Right renal pelvis (tissue), 4 donors: ENCODE measurements at regions not wholly inside any gene's neighbourhood (a gene's known extent, or its start where the extent isn't known, plus 50 kb on each side); places are given as distances from the start of the nearest gene placed in this dataset.

Experiments used
- DNase-seq, 4 donors: peaks; one replicate each; pipeline ENCODE4 v3.0.0-alpha.2; 2013; ENCODE audit warnings: low read depth in 4 of 4, low spot score in 3 of 4, missing footprints in 1 of 4

DNA sequence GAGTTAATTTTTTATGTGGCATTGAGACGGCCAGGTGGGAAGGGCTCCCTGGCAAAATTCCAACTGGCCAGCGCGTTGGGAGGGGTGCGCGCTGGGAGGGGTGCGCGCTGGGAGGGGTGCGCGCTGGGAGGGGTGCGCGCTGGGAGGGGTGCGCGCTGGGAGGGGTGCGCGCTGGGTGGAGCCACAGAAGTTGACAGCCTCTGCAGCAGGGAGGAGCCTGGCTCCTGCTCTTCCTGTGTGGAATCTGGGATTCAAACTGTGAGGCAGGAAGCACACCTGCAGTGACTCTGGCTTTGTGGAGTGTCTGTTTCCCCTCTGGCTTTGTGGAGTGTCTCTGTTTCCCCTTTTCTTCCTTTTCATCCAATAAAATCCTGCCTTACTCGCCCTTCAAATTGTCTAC is 147.9 kb upstream of the CBLN2 start:
- no peak for DNase-seq

DNA sequence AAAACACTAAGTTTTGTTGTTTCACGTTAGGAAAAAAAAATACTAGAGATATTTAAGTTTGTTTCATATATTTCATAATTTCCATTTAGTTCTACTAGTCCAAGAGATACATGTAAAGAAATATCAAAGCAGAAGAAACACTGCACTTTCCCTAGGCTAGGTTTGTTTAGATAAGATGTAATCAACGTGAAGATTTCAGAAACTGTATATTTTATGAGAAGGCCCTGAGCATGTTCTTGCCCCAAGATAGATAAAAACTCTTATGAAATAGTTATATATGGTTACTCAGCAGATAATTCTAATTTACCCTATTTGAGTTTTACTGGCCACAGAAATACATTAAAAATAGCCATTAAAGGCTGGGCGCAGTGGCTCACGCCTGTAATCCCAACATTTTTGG is 143.6 kb upstream of the CBLN2 start:
- DNase-seq: no peak

DNA sequence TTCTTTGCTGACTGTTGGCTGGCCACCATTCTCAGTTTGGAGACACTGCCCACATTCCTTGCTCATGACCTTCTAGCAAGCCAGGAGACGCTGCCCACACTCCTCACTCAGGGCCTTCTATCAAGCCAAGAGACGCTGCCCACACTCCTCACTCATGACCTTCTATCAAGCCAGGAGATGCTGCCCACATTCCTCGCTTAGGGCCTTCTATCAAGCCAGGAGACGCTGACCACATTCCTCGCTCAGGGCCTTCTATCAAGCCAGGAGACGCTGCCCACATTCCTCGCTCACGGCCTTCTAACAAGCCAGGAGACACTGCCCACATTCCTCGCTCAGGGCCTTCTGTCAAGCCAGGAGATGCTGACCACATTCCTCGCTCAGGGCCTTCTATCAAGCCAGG is 131.3 kb upstream of the CBLN2 start:
- no peak for DNase-seq

DNA sequence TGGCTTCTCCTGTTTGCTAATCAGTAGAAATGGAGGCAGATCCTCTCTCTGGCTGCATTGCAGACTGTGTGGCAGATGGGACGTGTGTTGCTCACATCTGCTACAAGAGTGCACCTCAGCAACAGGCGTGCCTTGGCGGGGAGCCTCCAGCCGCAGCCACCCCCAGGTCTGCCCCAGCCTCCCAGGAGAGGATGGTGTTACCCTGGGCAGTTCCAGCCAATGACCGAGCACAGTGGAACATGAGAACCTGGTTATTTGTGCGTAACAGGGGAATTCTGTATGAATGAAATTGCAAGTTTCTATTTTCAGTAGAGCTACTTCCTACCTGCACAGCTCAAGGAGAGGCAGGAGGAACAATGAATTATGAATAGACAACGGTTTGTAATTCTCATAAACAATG is 130.6 kb upstream of the CBLN2 start:
- no peak for DNase-seq

DNA sequence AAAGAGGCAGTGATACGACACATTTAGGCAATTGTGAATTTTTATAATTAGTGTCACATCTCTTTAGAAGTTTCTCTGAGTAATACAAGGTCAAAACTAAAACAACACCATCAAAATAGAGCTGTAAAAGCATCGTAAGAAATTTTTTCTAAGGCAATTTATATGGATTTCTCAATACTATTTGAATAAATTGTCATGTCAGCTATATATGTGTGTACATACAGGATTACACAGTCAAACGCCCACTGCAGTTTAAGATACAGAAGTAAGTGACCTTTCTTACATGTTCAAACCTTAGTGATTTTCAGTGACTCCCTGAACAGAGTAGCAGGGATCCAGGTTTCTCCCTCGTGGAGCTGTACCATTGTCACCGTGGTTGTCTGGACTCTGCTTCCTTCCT is 129.1 kb upstream of the CBLN2 start:
- DNase-seq: no peak

DNA sequence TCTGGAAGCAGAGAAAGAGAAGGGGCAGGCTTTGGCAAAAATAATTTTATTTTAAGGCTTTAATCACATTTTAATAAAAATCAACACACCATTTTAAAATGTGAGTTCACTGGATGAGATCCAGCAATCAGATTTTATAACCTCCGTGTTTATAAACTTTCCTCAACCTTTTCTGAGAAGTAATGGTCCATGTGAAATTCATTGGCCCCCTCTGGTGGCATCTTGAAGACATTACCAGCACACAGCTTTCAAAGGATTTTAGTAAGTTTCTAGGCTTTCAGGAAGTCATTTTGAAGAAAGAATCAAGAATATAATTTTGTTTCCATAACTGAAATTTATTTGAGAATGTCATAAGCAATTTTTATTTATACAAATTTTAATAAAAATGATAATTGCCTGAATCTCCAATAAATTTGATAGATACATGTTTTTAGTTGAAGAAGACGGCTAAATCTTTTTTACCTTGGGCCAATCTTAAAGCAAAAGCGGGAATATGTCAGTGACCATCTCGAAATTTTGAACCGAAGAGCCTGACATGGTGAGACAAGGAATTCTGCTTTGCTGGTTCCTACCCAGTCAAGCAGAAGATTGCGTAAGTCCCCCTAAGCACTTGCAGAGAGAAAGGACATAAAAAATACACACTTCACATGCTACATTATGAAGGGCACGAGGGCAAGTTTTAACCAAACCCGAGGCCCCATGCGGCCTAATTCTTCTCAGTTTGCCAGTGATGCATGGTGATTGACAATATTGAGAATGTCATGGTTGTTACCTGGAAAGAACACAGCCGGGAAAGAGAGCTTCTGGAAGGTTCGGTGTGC is 128.4 kb upstream of the CBLN2 start:
- peak in 3 of 4 donors; percentile 16 to 35 (median 25) for DNase-seq

DNA sequence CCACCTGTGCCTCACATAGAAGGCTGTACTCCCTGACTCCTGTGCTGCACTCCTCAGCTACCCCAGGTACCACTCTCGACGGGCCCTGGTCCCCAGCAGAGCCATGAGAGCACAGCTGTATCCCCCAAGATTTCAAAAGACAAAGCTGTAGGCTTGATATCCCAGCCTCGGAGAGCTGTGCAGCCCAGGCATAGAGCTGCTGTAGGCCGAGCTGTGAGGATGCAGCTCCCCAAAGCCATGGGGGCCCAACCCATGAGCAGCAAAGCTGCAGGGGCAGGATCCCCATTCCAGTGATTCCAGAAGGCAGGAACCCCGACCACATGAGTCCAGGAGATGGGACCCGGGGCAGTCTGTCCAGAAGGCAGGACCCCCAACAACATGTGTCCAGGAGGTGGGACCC is 123.8 kb upstream of the CBLN2 start:
- DNase-seq: no peak

DNA sequence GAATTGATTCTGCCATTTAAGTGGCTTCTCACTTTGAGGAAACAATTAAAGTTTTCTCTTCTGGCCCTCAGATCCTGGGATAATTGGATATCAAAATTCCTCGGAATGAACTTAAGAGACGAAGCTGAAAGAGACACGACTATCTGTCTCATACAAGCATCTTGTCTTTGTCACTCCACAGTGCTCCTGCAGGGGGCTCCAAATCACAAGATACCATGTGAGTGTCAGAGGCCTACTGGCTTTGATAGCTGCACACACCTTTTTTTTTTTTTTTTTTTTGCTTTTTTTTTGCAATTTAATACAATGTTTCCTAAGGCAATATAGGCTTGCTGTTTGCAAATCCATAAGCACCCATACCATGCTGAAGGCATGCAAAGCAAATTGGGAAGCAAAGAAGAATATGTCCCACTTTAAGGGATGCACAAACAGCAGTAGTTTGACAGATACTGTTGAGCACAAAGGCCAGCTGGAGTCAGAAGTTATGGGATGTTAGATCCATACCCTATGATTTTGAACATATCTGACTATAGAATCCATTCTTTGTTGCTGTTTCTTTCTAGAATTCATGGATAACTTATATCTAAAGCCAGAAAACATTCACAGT is 109.0 kb upstream of the CBLN2 start:
- peak; percentile 12 to 26 (median 20) for DNase-seq

DNA sequence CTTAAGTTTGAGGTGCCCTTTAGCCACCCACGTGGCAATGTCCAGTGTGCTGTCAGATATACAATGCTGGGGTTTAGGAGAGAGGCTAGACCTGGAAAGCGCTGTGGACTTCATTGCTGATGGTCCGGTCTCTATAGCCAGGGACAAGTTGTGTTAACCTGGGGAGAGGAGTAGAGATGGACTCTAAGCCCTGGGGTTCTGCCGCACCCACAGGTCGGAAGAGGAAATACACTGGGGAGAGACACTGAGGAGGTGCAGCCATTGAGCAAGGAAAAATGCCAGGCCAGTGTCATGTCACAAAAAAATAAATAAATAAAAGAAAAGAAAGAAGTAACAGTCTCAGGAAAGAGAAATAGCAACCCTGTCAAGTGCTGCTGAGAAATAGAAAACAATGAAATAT is 106.9 kb upstream of the CBLN2 start:
- no peak for DNase-seq

DNA sequence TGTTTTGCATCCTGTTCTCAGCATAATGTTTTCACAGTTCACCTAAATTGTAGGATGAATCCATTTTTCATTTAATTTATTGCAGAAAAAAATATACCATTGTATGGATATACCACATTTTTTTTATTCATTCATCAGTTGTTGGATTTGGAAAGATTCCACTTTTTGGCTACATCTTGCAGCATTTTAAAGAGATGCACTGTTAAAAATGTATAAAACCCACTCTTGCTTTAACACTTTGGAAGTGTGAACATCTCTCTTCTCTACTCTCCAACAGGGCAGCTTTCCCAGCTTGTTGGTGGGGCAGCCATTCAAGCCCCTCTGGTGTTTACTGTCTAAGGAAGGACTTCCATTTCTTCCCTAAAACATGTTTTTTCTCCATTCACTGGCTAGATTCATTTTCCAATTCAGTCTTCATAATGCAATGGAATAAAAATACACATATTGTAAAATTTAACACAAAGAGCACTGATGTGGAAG is 104.4 kb upstream of the CBLN2 start:
- DNase-seq: no peak

DNA sequence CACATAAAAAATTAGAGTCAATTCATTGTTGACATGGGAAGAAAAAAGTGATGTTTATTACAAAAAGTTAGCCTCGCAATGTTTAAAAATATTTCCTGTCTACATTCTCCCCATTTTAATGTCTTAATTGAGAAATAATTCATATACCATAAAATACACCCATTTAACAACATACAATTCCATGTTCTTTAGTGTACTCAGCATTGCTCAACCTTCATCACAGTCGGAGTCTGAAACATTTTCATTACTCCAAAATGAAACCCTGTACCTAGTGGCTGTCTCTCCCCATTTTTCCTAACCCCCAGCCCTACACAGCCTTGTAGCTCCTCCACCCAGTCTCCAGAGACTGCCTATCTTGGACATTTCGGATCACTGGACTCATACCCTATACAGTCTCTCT is 103.9 kb upstream of the CBLN2 start:
- no peak for DNase-seq

DNA sequence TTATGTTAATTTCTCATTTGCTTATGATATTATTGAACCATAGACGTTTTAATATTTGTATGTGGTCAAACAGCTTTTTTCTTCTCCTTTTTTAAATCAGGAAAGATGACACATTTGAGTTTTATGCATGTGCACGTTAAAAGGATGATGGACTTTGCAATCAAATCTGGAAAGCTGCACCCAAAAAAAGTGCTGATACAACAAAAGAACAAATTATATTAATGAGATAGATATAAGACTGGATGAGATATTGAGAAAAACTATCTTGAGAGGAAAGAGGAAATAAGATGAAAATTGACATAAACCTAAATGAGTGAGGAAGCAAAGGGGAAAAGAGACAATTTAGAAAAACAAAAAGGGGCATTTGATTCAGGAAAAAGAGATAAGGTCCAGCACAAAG is 96.4 kb upstream of the CBLN2 start:
- DNase-seq: no peak

DNA sequence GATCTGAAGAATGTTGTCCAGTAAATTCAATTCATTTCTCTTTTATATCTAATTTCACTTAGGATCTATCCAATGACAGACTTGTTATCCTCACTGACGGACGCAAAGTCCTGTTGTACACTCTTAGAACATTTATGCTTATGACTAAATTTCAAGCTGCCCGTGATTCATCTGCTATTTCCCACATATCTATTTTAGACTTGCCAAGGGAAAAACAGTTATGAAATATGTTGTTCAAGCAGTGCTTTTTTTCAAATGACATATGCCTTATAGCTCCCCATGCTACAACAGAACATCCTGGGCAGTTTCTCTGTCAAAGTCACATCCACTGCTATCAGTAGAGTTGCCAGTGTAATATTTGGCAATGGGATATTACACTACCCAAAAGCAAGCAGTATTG is 94.2 kb upstream of the CBLN2 start:
- no peak for DNase-seq

DNA sequence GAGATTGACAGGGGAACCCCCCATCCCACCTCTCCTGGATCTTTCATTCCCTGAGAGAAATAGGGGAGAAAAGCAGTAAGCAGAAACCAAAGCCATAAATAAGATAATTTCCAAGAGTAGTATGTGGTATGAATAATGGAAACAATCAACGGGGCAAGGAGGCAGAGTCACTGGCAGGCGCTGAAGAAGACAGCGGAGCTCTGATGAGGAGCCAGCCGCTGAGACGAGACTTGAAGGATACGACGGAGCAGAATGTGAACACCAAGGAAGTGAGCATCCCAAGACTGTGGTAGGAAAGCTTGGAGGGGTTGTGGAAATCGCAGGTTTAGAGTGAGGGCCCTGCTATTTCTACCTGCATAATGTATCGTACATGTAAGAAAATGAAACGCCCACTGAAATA is 93.6 kb upstream of the CBLN2 start:
- no peak for DNase-seq

DNA sequence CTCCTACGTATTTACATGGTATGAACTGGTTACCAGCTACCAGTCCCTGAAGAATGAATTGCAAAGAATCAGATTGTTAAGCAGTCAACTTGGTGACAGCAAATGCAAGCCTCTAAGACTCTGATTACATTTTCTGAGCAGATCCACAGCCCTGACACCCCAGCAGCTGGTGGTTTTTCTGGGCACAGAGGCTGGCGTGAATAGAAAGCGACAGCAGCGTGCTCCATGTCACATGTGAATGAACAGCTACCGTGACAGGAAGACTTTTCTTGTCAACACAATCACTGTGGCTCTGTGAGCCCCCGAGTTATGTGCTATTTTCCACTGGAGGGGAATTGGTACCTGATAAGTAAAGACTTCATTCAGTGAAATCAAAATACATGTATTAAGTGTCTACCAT is 93.2 kb upstream of the CBLN2 start:
- DNase-seq: no peak

DNA sequence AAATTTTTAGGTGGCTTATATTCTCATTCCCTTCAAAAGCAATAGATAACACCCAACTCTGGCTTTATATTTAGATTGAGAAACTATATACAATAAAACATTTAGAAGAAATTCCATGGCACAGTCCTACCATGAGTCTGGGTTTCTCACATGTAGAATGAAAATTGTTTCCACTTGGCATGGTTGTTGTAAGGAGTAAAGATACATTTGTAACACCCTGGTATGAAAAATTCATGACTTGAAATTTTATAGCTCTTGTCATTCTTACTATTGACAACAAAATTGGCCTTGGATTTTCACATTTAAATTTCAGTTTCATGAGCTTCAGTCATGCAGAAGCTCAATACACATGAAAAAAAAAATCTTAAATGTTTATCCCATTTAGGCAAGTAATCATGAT is 92.5 kb upstream of the CBLN2 start:
- DNase-seq: no peak

DNA sequence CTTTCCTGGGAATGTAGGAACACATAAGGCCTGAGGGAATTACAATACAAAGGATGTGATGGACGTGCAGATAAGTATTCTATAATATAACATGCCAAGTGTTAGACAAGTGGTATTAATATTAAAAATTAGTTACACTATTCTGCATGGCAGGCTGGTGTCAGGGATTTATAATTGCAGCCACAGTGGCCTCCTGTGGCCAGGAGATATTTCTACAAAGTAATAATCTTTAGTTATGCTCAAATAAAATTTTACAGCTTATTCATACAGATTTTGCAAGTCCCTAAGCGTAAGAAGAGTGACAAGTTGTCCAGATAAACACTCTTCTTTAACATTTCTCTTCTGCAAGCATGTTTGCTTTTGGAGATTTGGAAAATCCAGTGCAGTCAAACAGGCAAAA is 90.4 kb upstream of the CBLN2 start:
- no peak for DNase-seq

DNA sequence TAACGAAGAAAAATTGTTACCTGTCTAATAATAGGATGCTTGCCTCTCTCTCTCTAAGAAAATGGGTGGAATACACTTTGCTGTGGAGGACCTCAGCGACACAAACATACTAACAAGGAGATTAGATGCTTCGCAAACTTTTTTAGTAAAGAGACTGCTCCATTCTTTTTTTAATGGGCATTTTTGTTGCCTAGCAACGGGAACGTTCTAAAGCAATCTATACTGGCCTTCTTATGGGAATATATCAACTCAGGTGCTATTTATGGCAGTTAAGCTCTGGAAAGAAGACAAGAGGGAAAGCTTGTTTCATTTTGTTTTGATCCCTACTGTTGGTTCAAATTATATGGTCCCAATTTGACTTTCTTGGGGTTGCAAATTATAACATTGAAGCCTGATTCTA is 86.8 kb upstream of the CBLN2 start:
- no peak for DNase-seq

DNA sequence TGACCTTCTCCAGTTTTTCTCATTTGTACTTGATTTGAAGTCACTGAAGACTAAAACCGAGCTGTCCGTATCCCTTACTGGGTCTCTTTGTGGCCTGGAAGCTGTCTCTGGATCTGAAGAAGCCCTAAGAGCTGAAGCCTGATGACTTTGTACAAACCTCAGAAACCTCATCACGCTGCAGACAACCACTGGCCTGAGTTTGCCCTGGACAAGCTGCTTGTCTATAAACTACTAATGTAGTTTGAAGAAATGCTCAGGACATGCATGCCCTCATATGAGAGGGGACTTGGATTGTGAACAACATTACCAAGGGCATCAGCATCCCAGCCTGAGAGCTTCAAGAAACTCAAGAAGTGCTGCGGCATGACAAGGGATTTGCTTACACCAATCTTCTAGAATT is 79.3 kb upstream of the CBLN2 start:
- no peak for DNase-seq

DNA sequence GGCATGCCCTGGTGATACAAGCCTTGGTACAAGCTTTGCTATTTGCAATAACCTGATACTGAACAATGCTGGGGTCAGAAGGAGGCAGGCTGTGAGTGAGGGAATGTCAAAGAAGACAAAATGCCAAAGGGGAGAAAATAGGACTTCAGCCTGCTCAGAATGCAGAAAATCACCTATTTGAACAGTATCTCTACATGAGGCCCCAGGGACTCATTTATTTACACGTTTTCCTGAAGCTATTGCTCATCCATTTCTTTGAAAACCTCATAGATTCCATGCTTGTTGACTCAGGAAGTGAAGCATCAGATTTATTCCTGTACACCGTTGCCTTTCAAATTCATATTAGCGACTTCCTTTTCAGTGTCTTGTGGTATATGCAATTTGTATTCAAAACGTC is 69.4 kb upstream of the CBLN2 start:
- DNase-seq: no peak

DNA sequence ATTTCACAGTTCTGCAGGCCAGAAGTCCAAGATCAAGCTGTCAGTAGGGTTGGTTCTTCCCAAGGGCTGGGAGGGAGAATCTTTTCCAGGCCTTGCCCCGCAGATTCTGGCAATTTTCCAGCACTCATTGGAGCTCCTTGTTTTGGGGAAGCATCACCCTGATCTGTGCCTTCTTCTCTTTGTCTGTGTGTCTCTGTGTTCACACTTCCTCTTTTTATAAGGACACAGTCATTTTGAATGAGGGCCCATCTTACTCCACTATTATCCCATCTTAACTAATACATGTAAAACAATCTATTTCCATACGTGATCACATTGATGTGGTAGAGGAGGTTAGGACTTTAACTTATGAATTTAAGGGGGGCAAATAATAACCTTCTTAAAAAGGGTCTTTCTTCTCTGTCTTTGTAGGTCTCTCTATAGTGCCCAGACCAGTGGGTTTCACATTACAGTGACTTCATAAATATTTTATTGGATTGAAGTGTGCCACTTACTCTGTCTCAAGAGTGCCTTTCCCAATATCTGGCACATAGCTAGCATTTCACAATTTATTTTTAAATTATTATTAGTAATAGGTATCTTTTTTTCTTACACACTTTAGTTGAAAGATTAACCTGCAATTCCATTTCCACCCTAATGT is 68.9 kb upstream of the CBLN2 start:
- DNase-seq: no peak

DNA sequence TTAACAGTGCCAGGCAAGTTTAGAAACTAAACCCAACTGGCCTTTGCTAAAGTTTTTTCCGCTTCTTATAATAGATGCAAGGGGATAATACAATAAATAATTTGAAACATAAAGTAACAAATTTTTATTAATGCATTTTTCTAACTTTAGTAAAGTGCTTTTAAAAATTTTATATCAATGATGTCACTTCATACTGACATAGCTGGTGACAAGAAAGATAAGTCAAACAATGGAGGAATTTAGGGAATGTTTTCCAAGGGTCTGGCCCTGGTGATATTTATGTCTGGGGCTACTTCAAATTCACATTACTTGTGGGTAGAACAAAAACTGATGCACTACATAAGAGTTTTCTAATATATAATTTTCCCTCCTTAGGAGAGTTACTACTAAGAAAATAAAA is 61.2 kb upstream of the CBLN2 start:
- no peak for DNase-seq
